ENCODE measurements at regions not wholly inside any gene's neighbourhood (a gene's known extent, or its start where the extent isn't known, plus 50 kb on each side); places are given as distances from the start of the nearest gene placed in this dataset.

GRCh38 chr3:70899816-70900215, 587.4 kb upstream of the MDFIC2 start:
- no peak for DNase-seq

- DNase-seq, result no peak
Measured at GRCh38 chr3:70890020-70890394, 577.6 kb upstream of the MDFIC2 start.

GRCh38 chr3:70889162-70890019, 577.0 kb upstream of the MDFIC2 start:
- DNase-seq, result no peak

- DNase-seq, result no peak
Measured at GRCh38 chr3:70885636-70886035, 573.2 kb upstream of the MDFIC2 start.

GRCh38 chr3:70882104-70882503, 569.7 kb upstream of the MDFIC2 start:
- no peak for DNase-seq

- no peak for DNase-seq
Measured at GRCh38 chr3:70880421-70880820, 568.0 kb upstream of the MDFIC2 start.

GRCh38 chr3:70876154-70876553, 563.7 kb upstream of the MDFIC2 start:
- DNase-seq, result no peak

- no peak for DNase-seq
Measured at GRCh38 chr3:70874196-70874595, 561.8 kb upstream of the MDFIC2 start.

GRCh38 chr3:70873686-70874085, 561.2 kb upstream of the MDFIC2 start:
- DNase-seq, result no peak

- DNase-seq, result no peak
Measured at GRCh38 chr3:70871909-70872656, 559.6 kb upstream of the MDFIC2 start.

GRCh38 chr3:70870576-70870975, 558.1 kb upstream of the MDFIC2 start:
- DNase-seq, result no peak

GRCh38 chr3:70868561-70868960, 556.1 kb upstream of the MDFIC2 start:
- DNase-seq, result no peak

GRCh38 chr3:70863049-70863448, 550.6 kb upstream of the MDFIC2 start:
- DNase-seq, result no peak

- no peak for DNase-seq
Measured at GRCh38 chr3:70861855-70862254, 549.4 kb upstream of the MDFIC2 start.

- DNase-seq, result no peak
Measured at GRCh38 chr3:70861234-70861633, 548.8 kb upstream of the MDFIC2 start.

GRCh38 chr3:70857916-70858315, 545.5 kb upstream of the MDFIC2 start:
- DNase-seq, result no peak

- no peak for DNase-seq
Measured at GRCh38 chr3:70856414-70857162, 544.1 kb upstream of the MDFIC2 start.

- DNase-seq, result no peak
Measured at GRCh38 chr3:70855149-70855548, 542.7 kb upstream of the MDFIC2 start.

GRCh38 chr3:70854108-70854507, 541.7 kb upstream of the MDFIC2 start:
- DNase-seq, result no peak

GRCh38 chr3:70853161-70853944, 540.9 kb upstream of the MDFIC2 start:
- no peak for DNase-seq

- no peak for DNase-seq
Measured at GRCh38 chr3:70849911-70850699, 537.7 kb upstream of the MDFIC2 start.
